GM18507 (cell line): ENCODE measurements at regions not wholly inside any gene's neighbourhood (a gene's known extent, or its start where the extent isn't known, plus 50 kb on each side); places are given as distances from the start of the nearest gene placed in this dataset.
"Not testable (repeated sequence)": the region's sequence is repeated elsewhere in the genome, so short reads cannot be mapped to it uniquely, and the experiment has no call there.

Source experiments
- DNase-seq: peaks from one replicate; pipeline ENCODE4 v3.0.0; 2011; ENCODE audit warnings: low read depth; ENCODE audit not compliant: insufficient read length; ENCODE audit errors: extremely low spot score
- FAIRE-seq: peaks from 2 replicates; lab custom pipeline; 2011; peaks lifted over from hg19 to GRCh38; lab: Jason Lieb, UNC

DNA sequence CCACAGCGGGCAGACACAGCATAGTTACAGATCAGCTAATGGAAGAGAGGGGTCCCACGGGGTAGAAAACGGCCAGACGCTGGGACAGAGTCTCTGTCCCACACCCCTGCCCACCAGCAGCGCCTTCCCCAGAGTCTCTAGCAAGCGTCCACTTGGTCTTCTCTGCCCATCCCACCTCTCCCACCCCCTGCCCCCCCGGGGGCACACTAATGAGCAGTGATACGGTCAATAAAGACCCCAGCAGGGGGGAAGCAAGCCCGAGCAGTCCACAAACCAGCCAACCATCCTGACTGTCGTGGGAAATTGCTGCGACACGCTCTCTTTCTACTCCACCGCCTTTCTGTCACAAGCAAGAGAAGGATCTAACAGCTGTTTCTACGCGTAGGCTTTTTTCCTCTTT, 374.7 kb downstream of the NPHP4 start:
- no peak for FAIRE-seq

DNA sequence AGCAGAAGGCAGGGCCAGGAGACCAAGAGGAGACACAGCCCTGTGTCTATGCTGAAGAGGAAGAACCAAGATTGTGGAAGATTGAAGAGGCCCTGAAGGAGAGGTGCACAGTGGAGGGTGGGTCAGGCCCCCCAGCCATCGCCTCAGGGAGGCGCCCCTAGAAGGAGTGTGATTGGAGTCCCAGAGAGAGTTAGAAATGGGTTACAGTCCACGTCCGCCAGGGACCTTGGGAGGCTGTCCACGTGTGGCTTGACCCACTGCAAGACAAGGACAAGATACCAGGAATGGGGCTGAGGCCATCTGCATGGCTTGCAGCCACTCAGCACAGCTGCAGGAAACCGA, 375.1 kb downstream of the NPHP4 start:
- no peak for FAIRE-seq
- DNase-seq, result no peak

More for the DNA sequence above, 374.7 kb downstream of the NPHP4 start:
- no peak for DNase-seq

DNA sequence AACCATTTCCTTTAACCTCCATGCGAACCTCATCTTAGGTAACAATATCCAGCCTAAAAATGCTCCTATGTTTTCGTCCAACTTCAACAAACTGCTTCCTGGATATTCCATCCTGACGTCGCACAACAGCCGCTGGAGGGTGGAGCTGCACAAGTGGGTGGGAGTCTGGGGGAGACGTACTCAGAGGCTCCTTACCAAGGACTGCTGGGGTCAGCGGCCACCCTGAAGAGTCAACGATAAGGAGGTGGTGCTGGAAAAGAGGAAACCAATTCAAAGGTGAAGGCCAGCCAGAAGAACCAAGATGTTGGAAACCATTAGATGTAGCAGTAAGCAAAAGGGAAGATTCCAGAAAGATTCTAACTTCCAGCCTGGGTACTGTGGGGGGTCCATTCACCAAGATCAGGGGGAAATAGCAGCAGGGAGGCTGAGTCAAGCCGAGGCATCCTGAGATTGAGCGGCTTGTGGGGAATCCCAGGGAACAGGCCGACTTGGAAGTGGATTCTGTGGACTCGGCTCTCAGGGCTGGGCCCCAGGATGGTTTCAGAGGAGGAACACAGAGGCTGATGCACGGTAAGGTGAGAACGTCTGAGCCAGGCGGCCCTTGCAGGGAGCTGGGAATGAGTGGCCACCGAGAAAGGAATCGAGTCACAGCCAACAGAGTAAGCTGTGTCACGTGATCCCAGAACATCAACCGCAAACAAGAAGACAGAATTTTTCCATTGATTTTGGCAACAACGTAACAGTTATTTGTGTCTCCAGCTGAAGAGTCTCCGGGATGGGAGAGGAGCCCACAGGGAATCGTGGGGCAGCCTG, 375.7 kb downstream of the NPHP4 start:
- no peak for DNase-seq
- FAIRE-seq, result no peak

DNA sequence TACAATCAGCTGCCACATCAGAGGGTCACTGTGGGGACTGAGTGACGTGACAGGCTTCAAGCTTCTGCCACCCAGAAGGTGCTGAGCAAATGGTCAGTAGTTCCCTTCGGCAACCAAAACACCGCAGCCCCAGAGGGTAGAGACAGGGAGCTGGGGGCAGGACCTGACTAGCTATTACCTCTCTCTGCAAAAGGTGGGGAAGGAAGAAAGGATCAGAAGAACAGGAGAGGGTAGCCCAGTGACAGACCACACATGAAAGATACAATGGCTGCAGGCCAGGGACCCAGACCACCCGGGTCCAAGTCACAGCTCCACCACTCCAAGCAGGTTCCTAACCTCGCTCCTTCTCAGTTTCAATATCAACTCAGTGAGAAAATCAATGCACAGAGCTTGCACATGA, 377.1 kb downstream of the NPHP4 start:
- DNase-seq (no peak), FAIRE-seq (no peak)

DNA sequence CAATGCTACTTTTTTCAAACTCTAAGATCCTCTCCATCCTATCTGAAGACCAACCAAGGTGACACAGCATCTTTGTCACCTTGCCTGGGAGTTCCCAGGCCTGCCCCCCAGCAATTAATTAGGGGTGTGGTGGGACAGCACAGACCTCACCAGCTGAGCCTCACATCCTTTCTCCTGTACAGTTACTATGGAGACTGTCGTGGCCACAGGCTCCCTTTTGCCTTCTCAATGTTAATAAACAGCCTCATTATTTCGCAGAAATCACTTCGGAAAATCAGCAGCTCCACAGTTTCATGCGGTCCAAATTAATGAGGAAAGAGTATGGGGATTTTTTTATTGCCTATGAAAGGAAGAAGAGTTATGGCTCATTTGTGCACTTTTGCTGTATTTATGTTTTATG, 378.3 kb downstream of the NPHP4 start:
- FAIRE-seq, result no peak

DNA sequence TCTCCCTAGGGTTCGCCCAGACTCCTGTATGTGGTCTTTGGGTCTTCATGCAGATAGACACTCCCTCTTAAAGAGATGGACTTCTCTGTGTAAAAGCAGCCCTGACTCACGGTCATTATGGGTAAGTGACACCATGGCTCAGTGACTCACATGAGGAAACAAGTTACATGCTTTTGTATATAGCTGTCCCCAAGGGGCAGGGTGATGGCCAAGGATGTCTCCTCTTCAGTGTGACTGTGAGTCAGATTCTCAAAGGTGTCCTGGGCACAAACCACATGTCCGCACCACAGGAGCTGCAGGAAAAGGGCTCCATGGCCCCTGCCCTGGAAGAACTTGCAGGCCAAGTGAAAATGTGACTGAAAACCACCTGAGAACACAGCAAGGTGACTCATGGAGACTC, 380.4 kb downstream of the NPHP4 start:
- DNase-seq, result no peak
- FAIRE-seq, result no peak

More for the DNA sequence above, 378.3 kb downstream of the NPHP4 start:
- no peak for DNase-seq

DNA sequence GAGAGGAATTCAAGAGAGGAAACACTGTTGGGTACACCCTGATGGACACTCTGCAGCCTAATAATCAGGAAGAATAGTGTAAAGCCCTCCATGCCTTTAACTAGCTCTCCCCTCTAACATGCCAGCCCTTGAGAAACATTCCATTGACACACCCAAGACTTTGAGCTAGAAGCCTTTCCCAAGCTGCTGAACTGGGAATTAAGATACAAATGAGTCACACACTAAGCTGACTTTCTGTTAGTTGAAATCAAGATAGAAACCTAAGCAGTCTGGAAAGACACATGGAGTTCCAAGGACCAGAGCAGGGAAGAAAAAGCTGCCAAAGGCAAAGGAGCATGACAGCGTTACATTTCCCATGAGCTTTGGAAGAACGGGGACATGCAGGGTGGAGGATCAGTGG, 380.8 kb downstream of the NPHP4 start:
- no peak for DNase-seq
- FAIRE-seq, result no peak

DNA sequence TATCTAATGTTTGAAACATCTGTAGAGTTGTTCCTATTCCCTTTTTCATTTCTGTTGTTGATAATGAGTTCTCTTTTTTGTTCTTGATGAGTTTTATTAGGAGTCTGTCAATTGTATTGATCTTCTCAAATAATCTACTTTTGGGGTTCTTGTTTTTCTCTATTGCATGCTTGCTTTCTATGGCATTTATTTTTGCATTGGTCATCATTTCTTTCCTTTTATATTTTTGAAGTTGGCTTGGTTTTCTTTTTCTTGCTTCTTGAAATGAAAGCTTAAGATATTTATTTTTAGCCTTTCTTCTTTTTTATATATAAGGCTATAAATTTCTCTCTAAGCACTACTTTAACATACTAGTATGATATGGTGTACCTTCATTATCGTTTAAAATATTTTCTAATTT, 381.8 kb downstream of the NPHP4 start:
- no peak for DNase-seq
- FAIRE-seq, result no peak

DNA sequence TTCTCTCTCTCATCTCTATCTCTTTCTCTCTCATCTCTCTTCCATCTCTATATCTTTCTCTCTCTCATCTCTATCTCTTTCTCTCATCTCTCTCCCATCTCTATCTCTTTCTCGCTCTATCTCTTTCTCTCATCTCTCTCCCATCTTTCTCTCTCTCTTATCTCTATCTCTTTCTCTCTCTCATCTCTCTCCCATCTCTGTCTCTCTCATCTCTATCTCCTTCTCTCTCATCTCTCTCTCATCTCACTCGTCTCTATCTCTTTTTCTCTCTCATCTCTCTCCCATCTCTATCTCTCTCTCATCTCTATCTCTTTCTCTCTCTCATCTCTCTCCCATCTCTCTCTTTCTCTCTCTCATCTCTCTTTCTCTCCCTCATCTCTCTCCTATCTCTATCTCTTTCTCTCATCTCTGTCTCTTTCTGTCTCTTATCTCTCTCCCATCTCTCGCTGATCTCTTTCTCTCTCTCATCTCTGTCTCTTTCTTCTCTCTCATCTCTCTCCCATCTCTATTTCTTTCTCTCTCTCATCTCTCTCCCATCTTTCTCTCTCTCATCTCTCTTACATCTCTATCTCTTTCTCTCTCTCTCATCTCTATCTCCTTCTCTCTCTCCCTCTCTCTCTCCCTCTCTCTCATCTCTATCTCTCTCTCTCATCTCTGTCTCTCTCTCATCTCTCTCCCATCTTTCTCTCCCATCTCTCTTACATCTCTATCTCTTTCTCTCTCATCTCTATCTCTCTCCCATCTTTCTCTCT, 388.7 kb downstream of the NPHP4 start:
- DNase-seq, result no peak
- no peak for FAIRE-seq

DNA sequence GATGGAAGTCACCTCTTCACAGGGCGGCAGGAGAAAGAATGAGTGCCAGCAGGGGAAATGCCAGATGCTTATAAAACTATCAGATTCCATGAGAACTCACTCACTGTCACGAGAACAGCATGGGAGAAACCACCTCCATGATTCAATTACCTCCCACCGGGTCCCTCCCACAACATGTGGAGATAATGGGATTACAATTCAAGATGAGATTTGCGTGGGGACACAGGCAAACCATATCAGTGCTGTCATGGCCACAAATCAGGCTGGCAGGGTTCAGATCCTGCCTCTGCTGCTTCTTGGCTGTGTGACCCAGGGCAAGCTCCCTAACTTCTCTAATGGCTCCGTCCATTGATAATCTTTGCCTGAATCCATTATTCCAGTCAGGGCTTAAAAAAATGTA, 389.5 kb downstream of the NPHP4 start:
- not testable (repeated sequence) for FAIRE-seq, DNase-seq

DNA sequence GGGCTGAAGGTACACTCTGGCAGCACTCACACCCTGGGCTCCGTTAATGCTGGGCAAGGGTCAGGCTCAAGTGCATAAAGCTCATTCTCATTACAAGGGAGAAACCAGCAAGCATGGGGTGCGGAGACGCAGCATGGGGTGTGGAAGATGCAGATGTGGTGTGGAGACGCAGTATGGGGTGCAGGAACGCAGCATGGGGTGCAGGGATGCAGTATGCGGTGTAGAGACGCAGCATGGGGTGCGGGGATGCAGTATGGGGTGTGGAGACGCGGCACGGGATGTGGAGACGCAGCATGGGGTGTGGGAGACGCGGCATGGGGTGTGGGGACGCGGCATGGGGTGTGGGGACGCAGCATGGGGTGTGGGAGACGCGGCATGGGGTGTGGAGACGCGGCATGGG, 390.7 kb downstream of the NPHP4 start:
- DNase-seq, result no peak
- no peak for FAIRE-seq

DNA sequence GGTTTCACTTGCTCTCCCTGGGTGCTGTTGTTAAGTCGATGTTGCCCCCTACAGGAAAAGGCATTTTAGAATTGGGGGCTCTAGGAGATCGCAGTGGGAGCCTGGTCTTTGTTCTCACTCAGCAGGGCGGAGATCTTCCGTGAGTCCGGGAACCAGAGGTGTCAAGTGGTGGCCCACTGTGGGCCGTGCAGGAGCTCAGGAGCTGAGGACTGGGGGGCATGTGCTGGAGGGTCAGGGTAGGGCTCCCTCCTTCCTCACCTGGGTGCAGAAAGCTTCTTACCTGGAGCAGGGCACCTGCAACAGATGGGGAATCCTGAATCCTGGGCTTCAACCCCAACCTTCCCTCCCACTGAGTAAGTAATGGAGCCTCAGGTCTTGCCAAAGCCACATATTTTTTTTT, 392.7 kb downstream of the NPHP4 start:
- DNase-seq (no peak), FAIRE-seq (no peak)

DNA sequence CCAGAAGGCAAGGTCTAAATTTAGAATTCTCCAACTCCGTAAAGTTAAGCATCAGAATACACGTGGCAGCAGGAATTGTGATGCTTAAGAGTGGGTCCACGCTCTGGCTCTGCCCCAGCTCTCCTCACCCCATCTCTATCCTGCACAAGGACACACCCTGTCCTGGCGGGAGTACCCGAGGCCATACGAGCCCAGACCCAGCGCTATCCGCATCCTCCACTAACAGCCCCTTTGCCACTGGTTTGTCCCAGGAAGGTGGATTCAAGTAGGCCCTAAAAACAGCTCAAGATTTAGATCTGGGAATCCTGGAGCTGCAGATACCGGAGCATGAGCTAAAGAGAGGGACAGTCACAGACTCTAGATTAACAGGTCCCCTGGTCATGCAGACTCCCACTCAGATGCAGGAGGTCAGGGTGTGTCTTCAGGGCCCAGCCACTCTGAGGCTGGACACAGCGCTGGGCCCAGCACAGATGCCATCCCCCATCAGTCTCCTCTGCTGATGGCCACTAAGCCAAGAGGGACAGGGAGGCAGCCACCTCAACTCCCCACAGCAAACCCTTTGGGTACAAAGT, 393.3 kb downstream of the NPHP4 start:
- DNase-seq (no peak), FAIRE-seq (no peak)

DNA sequence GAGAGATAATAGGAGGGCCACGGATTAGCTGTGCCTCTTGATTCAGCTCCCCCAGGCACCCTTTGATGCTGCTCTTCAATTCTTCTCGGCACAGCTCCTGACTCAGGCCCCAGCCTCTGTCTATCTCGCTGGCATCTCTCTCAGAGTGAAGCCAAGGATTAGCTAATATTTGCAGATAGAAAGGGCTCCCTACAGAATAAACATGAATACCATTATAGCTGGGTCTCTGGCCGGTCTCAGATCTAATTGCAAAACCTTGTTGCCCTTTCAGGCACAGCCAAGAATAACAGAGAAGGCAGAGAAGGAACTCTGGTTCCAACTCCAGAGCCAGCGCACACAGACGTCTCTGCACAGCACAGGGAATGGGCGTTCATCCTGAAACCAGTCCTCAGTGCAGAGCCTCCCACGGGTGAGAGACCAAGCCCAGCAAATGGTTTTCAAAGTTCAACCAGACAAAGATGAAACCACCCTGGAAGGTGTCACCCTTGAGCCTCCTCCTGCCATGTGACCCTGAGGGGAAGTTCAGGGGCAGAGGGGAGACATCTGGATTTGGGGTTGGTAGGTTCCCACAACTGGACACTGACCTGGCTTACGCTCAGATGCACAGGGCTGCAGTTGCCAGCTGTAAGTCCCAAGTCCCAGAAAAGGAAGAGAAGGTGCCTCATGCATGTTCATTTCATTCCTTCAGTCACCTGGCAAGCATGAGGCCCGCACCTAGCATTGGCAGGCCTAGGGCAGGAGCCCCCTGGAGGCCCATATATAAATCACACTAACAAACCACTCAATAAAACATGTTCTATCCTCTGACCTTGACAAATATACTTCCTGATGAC, 394.0 kb downstream of the NPHP4 start:
- no peak for FAIRE-seq
- DNase-seq, result no peak

DNA sequence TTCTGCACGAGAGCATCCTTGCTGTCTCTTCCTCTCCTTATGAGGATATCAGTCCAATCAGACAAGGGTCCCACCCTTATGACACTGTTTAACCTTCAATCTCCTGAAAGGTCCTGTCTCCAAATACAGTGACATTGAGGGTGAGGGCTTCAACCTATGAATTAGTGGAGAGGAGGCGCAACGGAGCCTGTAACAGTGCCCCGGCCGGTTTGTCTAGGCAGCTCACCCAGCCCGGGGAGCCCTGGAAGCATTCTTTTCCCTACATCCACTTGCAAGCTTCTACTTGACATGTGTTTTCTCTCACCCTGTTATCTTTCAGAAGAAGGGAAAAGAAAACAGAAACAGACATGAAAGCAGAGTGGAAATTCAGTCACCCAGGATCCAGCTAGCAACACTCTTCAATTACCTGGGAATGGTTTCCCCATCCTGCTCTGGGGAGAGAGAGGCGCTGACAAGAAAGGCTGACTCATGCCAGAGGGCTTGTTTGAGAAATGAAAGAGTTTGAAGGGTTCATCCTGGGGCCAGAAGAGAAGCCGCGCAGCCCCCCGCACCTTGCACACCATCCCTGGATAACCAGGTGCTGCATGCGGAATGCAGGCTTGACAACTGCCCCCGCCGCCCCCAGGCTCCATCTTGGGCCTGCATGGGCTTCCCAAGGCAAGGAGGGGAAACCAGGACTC, 394.9 kb downstream of the NPHP4 start:
- no peak for FAIRE-seq
- DNase-seq, result no peak

DNA sequence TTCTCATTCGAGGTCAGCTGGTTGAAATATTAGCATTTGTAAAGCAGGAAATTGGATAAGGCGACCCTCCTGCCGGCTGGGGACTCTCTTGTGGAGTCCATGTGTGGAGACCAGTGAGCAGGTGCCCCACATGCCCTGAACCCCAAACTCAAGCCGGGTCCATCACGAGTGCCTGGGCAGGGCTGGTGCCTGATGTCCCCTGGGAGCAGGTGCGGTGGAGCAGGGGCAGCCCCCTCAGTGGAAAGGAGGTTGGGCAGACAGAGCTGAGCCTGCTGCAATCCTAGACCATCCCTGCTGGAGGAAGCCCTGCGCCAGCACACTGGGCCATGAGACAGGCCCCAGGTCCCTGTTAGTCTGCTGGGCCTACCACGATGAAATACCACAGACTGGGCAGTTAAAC, 395.6 kb downstream of the NPHP4 start:
- no peak for DNase-seq
- no peak for FAIRE-seq

DNA sequence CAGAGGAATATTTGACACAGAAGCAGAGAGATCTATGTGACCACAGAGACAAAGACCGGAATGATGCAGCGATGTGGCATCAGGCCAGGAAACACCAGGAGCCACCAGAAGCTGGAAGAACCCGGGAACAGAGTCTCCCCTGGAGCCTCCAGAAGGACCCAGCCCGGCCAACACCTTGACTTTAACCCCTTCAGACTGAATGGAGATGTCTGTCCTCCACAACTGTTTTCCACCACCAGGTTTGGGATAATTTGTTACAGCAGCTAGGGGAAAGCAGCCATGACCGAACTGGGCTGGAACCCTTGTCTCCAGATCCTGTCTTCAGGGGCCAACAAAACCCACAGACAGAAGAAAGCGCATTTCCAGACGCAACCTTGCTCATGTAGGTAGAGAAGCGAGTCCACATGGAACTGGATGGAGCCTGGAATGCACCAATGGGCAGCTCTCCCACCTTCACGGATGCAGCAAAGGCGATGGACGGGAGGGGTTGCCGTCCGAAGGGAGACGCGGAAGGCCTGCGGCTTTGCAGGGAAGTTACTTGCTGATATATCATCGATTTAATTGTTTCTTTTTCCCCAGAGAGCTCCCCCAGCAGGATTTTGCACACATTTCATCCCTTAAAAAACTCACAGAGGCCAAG, 396.6 kb downstream of the NPHP4 start:
- no peak for FAIRE-seq

DNA sequence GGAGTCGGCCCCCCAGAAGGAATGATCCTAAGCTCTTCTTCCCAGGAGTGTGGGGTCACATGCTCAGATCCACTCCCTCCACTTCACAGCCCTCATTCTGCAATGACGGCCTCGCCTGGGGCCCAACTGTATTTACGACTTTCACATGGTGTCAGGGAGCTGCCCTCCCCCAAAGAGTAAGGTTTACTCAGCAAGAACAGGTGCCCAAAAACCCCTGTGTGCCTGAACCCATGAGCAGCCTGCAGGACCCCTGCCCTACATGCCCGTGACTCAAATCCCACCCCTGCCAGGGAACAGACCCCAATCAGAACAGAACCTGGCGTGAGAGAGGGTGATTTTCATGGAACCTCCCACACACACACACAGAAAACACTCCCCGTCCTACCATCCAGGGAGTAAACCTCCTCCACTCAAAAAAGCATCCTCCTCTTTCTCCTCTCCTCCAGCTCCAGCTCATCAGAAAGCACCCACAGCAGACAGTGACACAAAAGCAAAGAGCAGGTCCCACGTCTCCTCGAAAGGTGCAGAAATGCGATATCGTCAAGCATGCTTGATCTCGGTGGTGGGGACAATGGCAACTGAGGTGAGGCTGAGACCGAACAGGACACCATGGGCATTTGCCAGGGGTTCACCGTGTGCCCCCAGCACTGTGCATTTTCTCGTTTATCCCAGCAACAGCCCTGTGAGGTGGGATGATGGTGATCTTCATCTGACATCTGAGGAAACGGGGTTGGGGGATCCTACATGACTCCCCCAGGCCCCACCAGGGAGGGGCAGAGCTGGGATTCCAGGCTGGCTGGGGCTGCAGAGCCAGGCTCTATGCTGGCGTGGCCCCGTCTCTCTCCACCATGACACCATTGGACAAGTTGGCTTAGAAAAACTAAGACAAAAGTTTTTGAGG, 397.9 kb downstream of the NPHP4 start:
- DNase-seq (no peak), FAIRE-seq (no peak)

More for the DNA sequence above, 396.6 kb downstream of the NPHP4 start:
- DNase-seq, result no peak
